ENCODE measurements at regions not wholly inside any gene's neighbourhood (a gene's known extent, or its start where the extent isn't known, plus 50 kb on each side); places are given as distances from the start of the nearest gene placed in this dataset.
A peak's percentile ranks its signal among the peaks of the same experiment; 100 is the strongest.

- no peak for TF ChIP-seq POLR2A (IDR thresholded peaks at IDR 0.05; ENCODE audit: low read depth)
- no peak for TF ChIP-seq CTCF (IDR thresholded peaks at IDR 0.05)
- TF ChIP-seq POLR2AphosphoS5 (IDR thresholded peaks at IDR 0.05): peak in 1 of 2 donors; percentile 20
Observed at GRCh38 chr4:26088433-26088928, 174.5 kb downstream of the SMIM20 start.

All from esophagus muscularis mucosa (tissue), 3 donors.